ENCODE measurements at regions not wholly inside any gene's neighbourhood (a gene's known extent, or its start where the extent isn't known, plus 50 kb on each side); places are given as distances from the start of the nearest gene placed in this dataset.

DNA sequence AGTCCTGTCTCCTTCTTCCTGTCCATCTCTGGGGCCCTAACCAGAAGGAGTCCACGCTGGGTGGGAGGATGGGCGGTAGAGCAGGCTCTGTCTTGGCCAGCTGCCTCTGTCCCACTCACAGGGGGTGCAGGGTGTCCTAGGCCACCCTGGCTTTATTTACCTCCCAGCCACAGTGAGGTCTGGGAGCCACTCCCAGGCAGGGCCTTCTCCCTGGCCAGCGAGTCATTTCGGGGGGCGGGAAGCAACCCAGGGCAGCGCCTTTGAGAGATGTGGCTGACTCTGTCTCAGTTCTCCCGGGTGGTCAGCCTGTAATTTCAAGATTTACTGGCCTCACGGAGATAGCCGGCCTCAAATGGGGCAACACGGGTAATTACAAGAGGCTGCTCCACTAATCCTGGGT is 67.4 kb upstream of the PTCH1 start:
- POLR2A ChIA-PET (ENCODE audit: low non-redundant PET), result no interaction called here
- intact Hi-C loops (cut with micrococcal nuclease; ENCODE audit: unreplicated experiment), result no loop called here
- Histone ChIP-seq H3K27me3 (replicated peaks; ENCODE audit: insufficient read depth, low read depth, low read length, poor library complexity) (no peaks in the 10 kb centered on the region), H3K27ac (ENCODE audit: low read depth, low read length, poor library complexity, severe bottlenecking) (no peak overlapping the region), H3K4me1 (ENCODE audit: insufficient read depth, low read length, poor library complexity, severe bottlenecking) (peaks cover 7% of the 10 kb centered on the region), H3K9me3 (ENCODE audit: low read depth, low read length, poor library complexity, severe bottlenecking) (no peaks in the 10 kb centered on the region), H3K4me3 (ENCODE audit: low read depth, low read length, poor library complexity, severe bottlenecking) (no peak overlapping the region), H3K36me3 (ENCODE audit: insufficient read depth, low read length, poor library complexity, severe bottlenecking) (no peaks in the 10 kb centered on the region)
- BruUV-seq (replicated peaks), result no TSS peak
- DNase-seq (ENCODE audit: low spot score), result no peak
- CTCF ChIA-PET, result no interaction called here
- TF ChIP-seq EZH2 (IDR thresholded peaks at IDR 0.05; ENCODE audit: borderline replicate concordance, low read depth, low read length, poor library complexity, severe bottlenecking) (no peak), CTCF (conservative IDR thresholded peaks at IDR 0.05; ENCODE audit: low read depth, low read length) (no peak)

DNA sequence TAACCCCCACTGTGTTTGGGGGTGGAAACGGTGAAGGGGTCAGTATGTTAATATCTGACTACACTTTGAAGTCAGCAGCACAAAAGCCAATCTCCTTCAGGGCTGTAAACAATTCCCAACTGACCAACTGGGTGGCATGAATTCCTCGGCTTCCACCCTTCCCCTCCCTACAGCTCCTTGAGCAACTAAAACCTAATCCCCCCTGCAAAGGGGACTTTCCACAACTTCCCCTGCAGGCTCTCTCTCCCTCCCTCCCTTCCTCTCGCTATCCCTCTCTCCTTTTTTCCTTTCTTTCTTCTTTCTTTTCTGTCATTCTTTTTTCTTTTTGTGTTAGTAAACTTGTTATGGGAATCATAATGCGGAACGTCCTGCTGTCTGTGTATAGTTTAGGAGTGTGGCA is 65.1 kb upstream of the PTCH1 start:
- ChIA-PET POLR2A (ENCODE audit: low non-redundant PET) (no interaction called here), CTCF (no interaction called here)
- Histone ChIP-seq H3K4me3 (ENCODE audit: low read depth, low read length, poor library complexity, severe bottlenecking) (no peak overlapping the region), H3K4me1 (ENCODE audit: insufficient read depth, low read length, poor library complexity, severe bottlenecking) (peaks cover 7% of the 10 kb centered on the region), H3K27ac (ENCODE audit: low read depth, low read length, poor library complexity, severe bottlenecking) (no peak overlapping the region), H3K9me3 (ENCODE audit: low read depth, low read length, poor library complexity, severe bottlenecking) (no peaks in the 10 kb centered on the region), H3K36me3 (ENCODE audit: insufficient read depth, low read length, poor library complexity, severe bottlenecking) (no peaks in the 10 kb centered on the region), H3K27me3 (replicated peaks; ENCODE audit: insufficient read depth, low read depth, low read length, poor library complexity) (no peaks in the 10 kb centered on the region)
- DNase-seq (ENCODE audit: low spot score), result no peak
- intact Hi-C loops (cut with micrococcal nuclease; ENCODE audit: unreplicated experiment), result no loop called here
- TF ChIP-seq CTCF (conservative IDR thresholded peaks at IDR 0.05; ENCODE audit: low read depth, low read length) (no peak), EZH2 (IDR thresholded peaks at IDR 0.05; ENCODE audit: borderline replicate concordance, low read depth, low read length, poor library complexity, severe bottlenecking) (no peak)
- no TSS peak for BruUV-seq (replicated peaks)

GRCh38 chr9:95580812-95581761 is 64.3 kb upstream of the PTCH1 start:
- no peak overlapping the region for H3K4me3 ChIP-seq (ENCODE audit: low read depth, low read length, poor library complexity, severe bottlenecking)
- CTCF ChIA-PET, result no interaction called here
- no peak for TF ChIP-seq CTCF (conservative IDR thresholded peaks at IDR 0.05; ENCODE audit: low read depth, low read length)
- no peak for TF ChIP-seq EZH2 (IDR thresholded peaks at IDR 0.05; ENCODE audit: borderline replicate concordance, low read depth, low read length, poor library complexity, severe bottlenecking)
- no peaks in the 10 kb centered on the region for H3K36me3 ChIP-seq (ENCODE audit: insufficient read depth, low read length, poor library complexity, severe bottlenecking)
- H3K27ac ChIP-seq (ENCODE audit: low read depth, low read length, poor library complexity, severe bottlenecking), result no peak overlapping the region
- no TSS peak for BruUV-seq (replicated peaks)
- intact Hi-C loops (cut with micrococcal nuclease; ENCODE audit: unreplicated experiment), result no loop called here
- POLR2A ChIA-PET (ENCODE audit: low non-redundant PET), result no interaction called here
- no peaks in the 10 kb centered on the region for H3K9me3 ChIP-seq (ENCODE audit: low read depth, low read length, poor library complexity, severe bottlenecking)
- no peaks in the 10 kb centered on the region for H3K27me3 ChIP-seq (replicated peaks; ENCODE audit: insufficient read depth, low read depth, low read length, poor library complexity)
- peaks cover 7% of the 10 kb centered on the region for H3K4me1 ChIP-seq (ENCODE audit: insufficient read depth, low read length, poor library complexity, severe bottlenecking)
- DNase-seq (ENCODE audit: low spot score), result peak; percentile 46

All from A673 (cell line).